ENCODE measurements at regions not wholly inside any gene's neighbourhood (a gene's known extent, or its start where the extent isn't known, plus 50 kb on each side); places are given as distances from the start of the nearest gene placed in this dataset.

DNA sequence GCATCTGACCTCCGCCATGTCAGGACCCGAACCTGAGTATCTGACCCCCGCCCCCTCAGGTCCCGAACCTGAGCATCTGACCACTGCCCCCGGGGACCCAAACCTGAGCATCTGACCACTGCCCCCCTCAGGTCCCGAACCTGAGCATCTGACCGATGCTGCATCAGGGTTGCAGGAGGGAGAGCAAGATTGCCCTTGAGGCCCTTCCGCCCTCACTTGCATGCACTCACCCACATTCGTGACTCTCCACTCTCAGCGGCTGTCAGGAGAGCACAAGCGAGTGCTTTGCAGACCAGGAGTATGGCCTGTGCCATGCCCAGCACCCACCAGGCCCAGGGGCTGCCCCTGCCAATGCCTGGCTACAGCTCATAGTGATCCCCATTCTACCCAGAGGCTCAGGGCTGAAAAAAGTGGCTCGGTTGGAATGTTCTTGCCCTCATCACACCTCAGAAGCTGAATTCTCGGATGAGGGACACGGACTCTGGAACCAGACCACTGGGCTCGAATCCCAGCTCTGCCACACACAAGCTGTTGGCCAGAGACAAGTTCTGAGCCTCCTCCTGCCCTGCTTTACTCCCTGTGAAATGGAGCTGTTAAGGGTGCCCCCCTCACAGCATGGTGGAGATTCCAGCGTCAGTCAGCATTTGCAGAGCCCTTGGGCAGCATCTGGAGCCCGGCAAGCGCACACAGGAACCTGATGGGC is 82.1 kb downstream of the DLL1 start:
- TF ChIP-seq POLR2A (IDR thresholded peaks at IDR 0.05) = no peak
- TF ChIP-seq, protein P1, sequence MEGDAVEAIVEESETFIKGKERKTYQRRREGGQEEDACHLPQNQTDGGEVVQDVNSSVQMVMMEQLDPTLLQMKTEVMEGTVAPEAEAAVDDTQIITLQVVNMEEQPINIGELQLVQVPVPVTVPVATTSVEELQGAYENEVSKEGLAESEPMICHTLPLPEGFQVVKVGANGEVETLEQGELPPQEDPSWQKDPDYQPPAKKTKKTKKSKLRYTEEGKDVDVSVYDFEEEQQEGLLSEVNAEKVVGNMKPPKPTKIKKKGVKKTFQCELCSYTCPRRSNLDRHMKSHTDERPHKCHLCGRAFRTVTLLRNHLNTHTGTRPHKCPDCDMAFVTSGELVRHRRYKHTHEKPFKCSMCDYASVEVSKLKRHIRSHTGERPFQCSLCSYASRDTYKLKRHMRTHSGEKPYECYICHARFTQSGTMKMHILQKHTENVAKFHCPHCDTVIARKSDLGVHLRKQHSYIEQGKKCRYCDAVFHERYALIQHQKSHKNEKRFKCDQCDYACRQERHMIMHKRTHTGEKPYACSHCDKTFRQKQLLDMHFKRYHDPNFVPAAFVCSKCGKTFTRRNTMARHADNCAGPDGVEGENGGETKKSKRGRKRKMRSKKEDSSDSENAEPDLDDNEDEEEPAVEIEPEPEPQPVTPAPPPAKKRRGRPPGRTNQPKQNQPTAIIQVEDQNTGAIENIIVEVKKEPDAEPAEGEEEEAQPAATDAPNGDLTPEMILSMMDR (IDR thresholded peaks at IDR 0.05) = no peak

All from body of pancreas (tissue), 4 donors.